Stimulated activated effector memory CD8-positive, alpha-beta T cell treated with anti-CD3 and anti-CD28 coated beads, Interleukin-12 subunit alpha, Interleukin-12 subunit beta, amount 100 ng/mL, for 72 hours (primary cell): ENCODE measurements at regions not wholly inside any gene's neighbourhood (a gene's known extent, or its start where the extent isn't known, plus 50 kb on each side); places are given as distances from the start of the nearest gene placed in this dataset.

Source experiments
- ATAC-seq: fragments of 150-1000 bp; cut with Tn5 transposase; 2 replicates; pipeline ENCODE4 v1.10.0; 2021
- DNase-seq, 2 donors: peaks; one replicate each; pipeline ENCODE4 v3.0.0; 2021 to 2022; ENCODE audit warnings: low spot score in 2 of 2
- H3K27ac Mint-ChIP-seq: one replicate; pipeline ENCODE4 v1.8.0; 2022; ENCODE audit warnings: mild to moderate bottlenecking, mixed read lengths
- H3K36me3 Mint-ChIP-seq: one replicate; pipeline ENCODE4 v1.8.0; 2022; ENCODE audit warnings: mild to moderate bottlenecking, mixed read lengths
- H3K4me1 Mint-ChIP-seq: one replicate; pipeline ENCODE4 v1.8.0; 2022; ENCODE audit warnings: mixed read lengths
- H3K4me3 Mint-ChIP-seq: one replicate; pipeline ENCODE4 v1.8.0; 2022; ENCODE audit warnings: mild to moderate bottlenecking, mixed read lengths
- H3K9me3 Mint-ChIP-seq: one replicate; pipeline ENCODE4 v1.8.0; 2022; ENCODE audit warnings: mixed read lengths

- no peak overlapping the region for H3K27ac Mint-ChIP-seq
- no peaks in the 10 kb centered on the region for H3K4me1 Mint-ChIP-seq
- ATAC-seq (no peak), DNase-seq (no peak)
- H3K4me3 Mint-ChIP-seq, result no peak overlapping the region
- no peaks in the 10 kb centered on the region for H3K36me3 Mint-ChIP-seq
- peaks cover 10% of the 10 kb centered on the region for H3K9me3 Mint-ChIP-seq
Observed at GRCh38 chr5:86332851-86333250, 284.9 kb upstream of the COX7C start.

- DNase-seq, result no peak
- peaks cover 6% of the 10 kb centered on the region for H3K9me3 Mint-ChIP-seq
- ATAC-seq, result peak; percentile 28
- H3K36me3 Mint-ChIP-seq, result no peaks in the 10 kb centered on the region
- no peaks in the 10 kb centered on the region for H3K4me1 Mint-ChIP-seq
- H3K27ac Mint-ChIP-seq, result no peak overlapping the region
- no peak overlapping the region for H3K4me3 Mint-ChIP-seq
Observed at GRCh38 chr5:86337667-86338460, 279.9 kb upstream of the COX7C start.

DNA sequence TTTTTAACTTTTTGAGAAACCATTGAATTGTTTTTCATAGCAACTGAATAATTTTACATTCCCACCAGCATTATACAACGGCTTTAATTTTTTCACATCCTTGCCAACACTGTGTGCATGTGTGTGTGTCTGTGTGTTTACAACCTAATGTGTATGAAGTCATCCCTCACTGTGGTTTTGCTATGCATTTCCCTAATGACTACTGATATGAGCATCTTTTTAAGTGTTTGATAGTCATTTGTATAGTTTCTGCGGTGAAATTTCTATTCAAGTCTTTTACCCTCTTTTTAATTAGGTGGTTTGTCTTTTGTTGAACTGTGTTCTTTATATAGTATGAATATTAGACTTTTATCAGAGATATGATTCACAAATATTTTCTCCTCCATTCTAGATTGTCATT, 263.1 kb upstream of the COX7C start:
- H3K4me1 Mint-ChIP-seq, result no peaks in the 10 kb centered on the region
- no peak overlapping the region for H3K27ac Mint-ChIP-seq
- ATAC-seq (no peak), DNase-seq (no peak)
- H3K36me3 Mint-ChIP-seq, result no peaks in the 10 kb centered on the region
- H3K4me3 Mint-ChIP-seq, result no peak overlapping the region
- peaks cover 6% of the 10 kb centered on the region for H3K9me3 Mint-ChIP-seq

- no peak overlapping the region for H3K4me3 Mint-ChIP-seq
- H3K4me1 Mint-ChIP-seq, result no peaks in the 10 kb centered on the region
- no peak overlapping the region for H3K27ac Mint-ChIP-seq
- DNase-seq, result no peak
- no peaks in the 10 kb centered on the region for H3K36me3 Mint-ChIP-seq
- ATAC-seq, result no peak
- H3K9me3 Mint-ChIP-seq, result peaks cover 6% of the 10 kb centered on the region
Observed at GRCh38 chr5:86360801-86361200, 256.9 kb upstream of the COX7C start.

DNA sequence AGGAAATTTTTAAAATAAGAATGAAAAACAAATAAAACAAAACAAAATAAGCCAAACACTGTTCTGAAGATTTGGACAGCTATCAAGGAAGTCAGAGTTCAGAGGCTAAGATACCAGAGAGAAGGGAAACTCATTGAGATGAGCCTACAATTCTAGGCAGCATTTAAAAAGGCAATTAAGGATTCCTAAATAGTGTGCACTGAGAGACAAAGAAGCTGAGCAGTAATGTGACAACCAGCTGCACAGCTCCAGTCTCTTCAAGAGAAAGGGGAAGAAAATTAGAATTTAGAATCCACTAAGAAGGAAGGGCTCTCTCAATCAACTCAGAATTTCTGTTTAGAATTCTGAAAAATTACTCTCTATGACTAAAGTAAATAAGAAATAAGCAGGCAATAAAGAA, 246.7 kb upstream of the COX7C start:
- Mint-ChIP-seq H3K9me3 (peaks cover 6% of the 10 kb centered on the region), H3K4me3 (no peak overlapping the region), H3K27ac (no peak overlapping the region), H3K36me3 (no peaks in the 10 kb centered on the region), H3K4me1 (no peaks in the 10 kb centered on the region)
- ATAC-seq (no peak), DNase-seq (no peak)

- Mint-ChIP-seq H3K4me3 (no peak overlapping the region), H3K4me1 (no peaks in the 10 kb centered on the region), H3K27ac (no peak overlapping the region), H3K36me3 (no peaks in the 10 kb centered on the region), H3K9me3 (peaks cover 6% of the 10 kb centered on the region)
- DNase-seq (no peak), ATAC-seq (no peak)
Observed at GRCh38 chr5:86374611-86375010, 243.1 kb upstream of the COX7C start.

DNA sequence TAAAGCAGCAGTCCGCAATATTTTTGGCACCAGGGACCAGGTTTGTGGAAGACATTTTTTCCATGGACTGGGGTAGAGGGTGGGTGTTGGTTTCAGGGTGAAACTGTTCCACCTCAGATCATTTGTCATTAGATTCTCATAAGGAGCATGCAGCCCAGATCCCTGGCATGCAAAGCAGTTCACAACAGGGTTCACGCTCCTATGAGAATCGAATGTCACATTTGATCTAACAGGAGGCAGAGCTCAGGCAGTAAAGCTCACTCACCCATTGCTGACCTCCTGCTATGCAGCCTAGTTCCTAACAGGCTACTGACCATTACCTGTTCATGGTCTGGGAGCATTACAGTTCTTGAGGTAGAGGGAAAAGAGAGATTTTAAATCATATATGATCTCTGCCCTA, 241.5 kb upstream of the COX7C start:
- DNase-seq (no peak), ATAC-seq (no peak)
- Mint-ChIP-seq H3K27ac (no peak overlapping the region), H3K4me1 (no peaks in the 10 kb centered on the region), H3K4me3 (no peak overlapping the region), H3K36me3 (no peaks in the 10 kb centered on the region), H3K9me3 (peaks cover 4% of the 10 kb centered on the region)

DNA sequence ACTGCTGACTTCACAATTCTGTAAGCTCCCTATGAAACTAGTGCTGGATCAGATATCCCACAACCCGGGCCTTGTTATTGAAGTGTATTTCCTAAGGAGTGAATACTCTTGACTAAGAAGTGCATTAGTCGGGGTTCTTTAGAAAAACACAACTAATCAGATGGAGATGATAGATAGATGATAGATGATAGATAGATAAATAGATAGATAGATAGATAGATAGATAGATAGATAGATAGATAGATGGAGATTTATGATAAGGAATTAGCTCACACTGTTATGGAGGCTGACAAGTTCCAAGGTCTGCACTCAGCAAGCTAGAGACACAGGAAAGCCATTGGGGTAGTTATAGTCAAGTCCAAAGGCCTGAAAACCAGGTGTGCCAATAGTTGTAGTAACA, 214.6 kb upstream of the COX7C start:
- Mint-ChIP-seq H3K4me1 (no peaks in the 10 kb centered on the region), H3K4me3 (no peak overlapping the region), H3K36me3 (no peaks in the 10 kb centered on the region), H3K27ac (no peak overlapping the region), H3K9me3 (peaks cover 10% of the 10 kb centered on the region)
- no peak for ATAC-seq
- no peak for DNase-seq

DNA sequence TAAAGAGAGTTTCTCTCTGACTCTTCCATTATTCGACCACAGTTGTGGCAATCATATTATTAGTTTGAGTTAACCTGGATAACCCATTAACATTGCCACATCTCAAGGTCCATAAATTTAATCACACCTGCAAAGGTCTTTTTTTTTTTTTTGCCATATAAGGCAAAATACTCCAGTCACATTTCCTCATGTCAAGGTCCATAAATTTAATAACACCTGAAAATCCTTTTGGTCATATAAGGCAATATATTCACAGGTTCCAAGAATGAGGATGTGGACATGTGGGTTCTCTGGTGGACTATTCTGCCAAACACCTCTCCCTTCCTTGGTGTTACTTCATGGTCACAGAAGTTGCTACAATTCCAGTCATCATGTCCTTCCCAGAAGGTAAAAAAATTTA, 213.5 kb upstream of the COX7C start:
- Mint-ChIP-seq H3K9me3 (peaks cover 10% of the 10 kb centered on the region), H3K4me3 (no peak overlapping the region), H3K4me1 (no peaks in the 10 kb centered on the region), H3K36me3 (no peaks in the 10 kb centered on the region), H3K27ac (no peak overlapping the region)
- DNase-seq, result no peak
- ATAC-seq, result no peak

- DNase-seq (no peak), ATAC-seq (no peak)
- Mint-ChIP-seq H3K36me3 (no peaks in the 10 kb centered on the region), H3K9me3 (peaks cover 3% of the 10 kb centered on the region), H3K4me1 (no peaks in the 10 kb centered on the region), H3K4me3 (no peak overlapping the region), H3K27ac (no peak overlapping the region)
Observed at GRCh38 chr5:86407711-86408110, 210.0 kb upstream of the COX7C start.

DNA sequence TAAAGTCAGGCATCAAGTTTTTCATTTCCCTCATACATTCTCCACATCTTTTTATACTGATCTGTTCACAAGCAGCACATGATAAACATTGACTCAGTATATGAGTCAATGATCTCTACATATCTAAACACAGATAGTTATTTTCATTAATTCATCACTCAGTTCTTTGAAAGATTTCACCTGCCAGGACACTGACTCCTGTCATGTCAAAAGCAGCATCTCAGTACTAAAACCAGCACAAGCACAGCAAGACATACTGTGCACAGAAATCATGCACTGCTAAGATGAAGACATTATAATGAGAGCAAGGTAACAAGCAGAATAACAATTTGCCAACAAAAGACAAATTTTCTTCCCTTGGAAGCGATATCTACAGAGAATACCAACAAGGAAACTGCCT, 206.1 kb upstream of the COX7C start:
- ATAC-seq (no peak), DNase-seq (no peak)
- Mint-ChIP-seq H3K4me3 (no peak overlapping the region), H3K4me1 (no peaks in the 10 kb centered on the region), H3K36me3 (no peaks in the 10 kb centered on the region), H3K9me3 (peaks cover 3% of the 10 kb centered on the region), H3K27ac (no peak overlapping the region)

DNA sequence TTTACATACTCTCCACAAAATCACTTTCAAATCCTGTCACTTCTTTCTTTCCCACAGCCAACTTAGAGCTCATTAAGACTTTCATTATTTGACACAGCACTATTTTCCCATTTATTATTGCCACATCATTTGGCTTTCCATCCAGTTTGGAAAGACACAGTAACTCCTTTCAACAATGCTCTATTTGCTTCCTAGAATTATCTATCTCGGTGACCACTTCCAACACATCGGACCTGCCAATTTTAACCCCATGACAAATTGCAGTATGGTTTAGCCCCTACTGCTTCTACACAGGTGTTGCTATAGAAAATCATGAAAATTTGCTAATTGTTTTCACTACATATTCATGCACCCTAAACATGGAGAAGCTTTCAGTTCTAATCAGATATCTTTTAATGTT, 190.6 kb upstream of the COX7C start:
- Mint-ChIP-seq H3K4me3 (no peak overlapping the region), H3K27ac (no peak overlapping the region), H3K4me1 (no peaks in the 10 kb centered on the region), H3K9me3 (peaks cover 4% of the 10 kb centered on the region), H3K36me3 (no peaks in the 10 kb centered on the region)
- no peak for DNase-seq
- no peak for ATAC-seq

- H3K36me3 Mint-ChIP-seq, result no peaks in the 10 kb centered on the region
- no peaks in the 10 kb centered on the region for H3K4me1 Mint-ChIP-seq
- DNase-seq (no peak), ATAC-seq (no peak)
- no peak overlapping the region for H3K27ac Mint-ChIP-seq
- H3K9me3 Mint-ChIP-seq, result peaks cover 2% of the 10 kb centered on the region
- no peak overlapping the region for H3K4me3 Mint-ChIP-seq
Observed at GRCh38 chr5:86439593-86440110, 178.1 kb upstream of the COX7C start.

DNA sequence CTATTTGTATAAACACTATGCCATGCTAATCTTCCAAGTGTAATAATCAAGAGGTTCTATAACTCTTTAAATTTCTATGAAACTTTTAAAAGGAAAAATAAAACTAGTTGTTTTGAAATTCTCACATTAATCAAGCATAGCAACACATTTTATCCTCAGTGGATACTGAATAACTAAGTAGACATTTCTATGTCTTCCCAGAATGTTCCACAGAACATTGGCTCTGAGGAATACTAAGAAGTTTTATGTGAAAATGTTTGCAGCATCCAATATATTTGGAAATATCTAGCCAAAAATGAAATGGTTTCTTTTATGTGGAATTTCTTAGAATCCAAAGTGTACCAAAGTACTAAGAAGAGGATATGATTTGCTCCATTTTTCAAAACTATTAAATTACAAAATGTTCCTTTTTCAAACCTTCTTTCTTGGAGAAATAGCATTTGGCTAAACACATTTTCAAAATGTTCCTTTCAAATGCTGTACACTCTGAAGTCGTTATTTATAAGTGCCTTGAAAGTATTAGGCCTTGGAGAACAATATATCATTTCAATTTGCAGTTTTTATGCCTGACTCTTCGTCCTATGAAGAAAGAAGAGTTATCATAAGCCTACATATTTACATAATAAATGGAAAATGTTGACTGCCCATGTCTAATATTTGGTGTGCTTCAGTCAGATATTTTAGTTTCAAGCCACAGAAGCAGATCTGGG, 175.6 kb upstream of the COX7C start:
- Mint-ChIP-seq H3K36me3 (no peaks in the 10 kb centered on the region), H3K9me3 (no peaks in the 10 kb centered on the region), H3K4me3 (no peak overlapping the region), H3K27ac (no peak overlapping the region), H3K4me1 (no peaks in the 10 kb centered on the region)
- ATAC-seq, result no peak
- no peak for DNase-seq

DNA sequence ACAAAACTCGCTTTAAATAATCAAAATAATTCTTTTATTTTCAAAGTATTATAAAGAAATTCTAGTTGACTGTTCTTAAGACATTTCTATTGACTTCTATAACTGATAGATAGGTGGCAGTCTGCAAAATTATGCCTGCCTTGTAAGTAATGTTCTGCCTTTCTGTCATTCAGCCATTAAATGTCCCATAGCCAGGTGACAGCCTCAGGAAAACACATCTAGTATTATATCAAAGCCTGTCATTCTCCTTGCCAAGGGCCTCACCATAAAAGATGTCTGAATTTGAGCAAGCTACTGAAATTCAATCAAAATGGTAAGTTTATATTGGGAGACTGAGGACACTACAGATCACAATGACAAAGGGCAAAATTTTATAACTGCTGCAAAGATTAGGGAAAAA, 170.4 kb upstream of the COX7C start:
- Mint-ChIP-seq H3K36me3 (no peaks in the 10 kb centered on the region), H3K9me3 (peaks cover 5% of the 10 kb centered on the region), H3K4me3 (no peak overlapping the region), H3K27ac (no peak overlapping the region), H3K4me1 (no peaks in the 10 kb centered on the region)
- DNase-seq (no peak), ATAC-seq (no peak)

GRCh38 chr5:86452251-86452650, 165.5 kb upstream of the COX7C start:
- no peak for DNase-seq
- no peak for ATAC-seq
- no peaks in the 10 kb centered on the region for H3K36me3 Mint-ChIP-seq
- H3K9me3 Mint-ChIP-seq, result peaks cover 5% of the 10 kb centered on the region
- H3K4me3 Mint-ChIP-seq, result no peak overlapping the region
- no peak overlapping the region for H3K27ac Mint-ChIP-seq
- H3K4me1 Mint-ChIP-seq, result no peaks in the 10 kb centered on the region
